IMR-90 (cell line): ENCODE measurements at regions not wholly inside any gene's neighbourhood (a gene's known extent, or its start where the extent isn't known, plus 50 kb on each side); places are given as distances from the start of the nearest gene placed in this dataset.

ENCODE experiments used
- ATAC-seq: fragments of 200-7000 bp; cut with Tn5 transposase; 2 replicates; pipeline ENCODE4 v1.9.1; 2020; ENCODE audit warnings: low read depth, mild to moderate bottlenecking, moderate library complexity
- BruUV-seq: library from RNA; stranded (reverse); fragments of 400-500 nt; replicated peaks from 2 replicates; lab custom pipeline; 2021; lab: Mats Ljungman, UMichigan
- CTCF ChIA-PET: fragments of 300-600 bp; formaldehyde crosslinking; extraction: SDS; loops from one replicate; lab custom pipeline; 2021; ENCODE audit warnings: antibody characterized with exemption; lab: Yijun Ruan, JAX
- POLR2A ChIA-PET: fragments of 300-600 bp; sonication (Branson Sonifier 250); formaldehyde crosslinking; loops from one replicate; lab custom pipeline; 2022; ENCODE audit warnings: antibody characterized with exemption; ENCODE audit not compliant: unreplicated experiment; lab: Charles Lee
- DNase-seq: peaks from one replicate; pipeline ENCODE4 v3.0.0; 2013
- H2AFZ ChIP-seq: replicated peaks from 2 replicates; pipeline ENCODE3; 2013; ENCODE audit warnings: low read length, mild to moderate bottlenecking; ENCODE audit not compliant: poor library complexity
- H2AK5ac ChIP-seq: 2 replicates; pipeline ENCODE4 v1.6.1; 2013; ENCODE audit warnings: low read depth, low read length, inconsistent platforms
- H2AK9ac ChIP-seq: replicated peaks from 2 replicates; pipeline ENCODE3; 2013; ENCODE audit warnings: mild to moderate bottlenecking, low read depth, low read length, moderate library complexity; ENCODE audit not compliant: poor library complexity
- H2BK120ac ChIP-seq: 2 replicates; pipeline ENCODE4 v1.6.1; 2013; ENCODE audit warnings: low read depth, low read length, inconsistent platforms
- H2BK15ac ChIP-seq: 3 replicates; pipeline ENCODE4 v1.6.1; 2013; ENCODE audit warnings: low read depth, low read length, inconsistent platforms
- H2BK20ac ChIP-seq: 2 replicates; pipeline ENCODE4 v1.6.1; 2013; ENCODE audit warnings: low read depth, mild to moderate bottlenecking, inconsistent platforms, low read length, moderate library complexity
- H2BK5ac ChIP-seq: 2 replicates; pipeline ENCODE4 v1.6.1; 2013; ENCODE audit warnings: mild to moderate bottlenecking, low read depth, low read length, inconsistent platforms; ENCODE audit not compliant: poor library complexity, severe bottlenecking
- H3K14ac ChIP-seq: replicated peaks from 2 replicates; pipeline ENCODE4 v1.6.1; 2013; ENCODE audit warnings: low read depth, low read length, inconsistent platforms
- H3K18ac ChIP-seq: 2 replicates; pipeline ENCODE4 v1.6.1; 2013; ENCODE audit warnings: low read depth, low read length, control low read depth
- H3K23ac ChIP-seq: 2 replicates; pipeline ENCODE4 v1.6.1; 2013; ENCODE audit warnings: low read depth, low read length, inconsistent platforms
- H3K27ac ChIP-seq: 2 replicates; pipeline ENCODE4 v1.5.1; 2013; ENCODE audit warnings: mild to moderate bottlenecking, control low read depth, low read length; ENCODE audit not compliant: insufficient read depth
- H3K27me3 ChIP-seq: 2 replicates; pipeline ENCODE4 v1.6.1; 2013; ENCODE audit warnings: low read length; ENCODE audit not compliant: control insufficient read depth, insufficient read depth
- H3K36me3 ChIP-seq: 2 replicates; pipeline ENCODE4 v1.6.1; 2013; ENCODE audit warnings: low read length, mixed read lengths; ENCODE audit not compliant: control insufficient read depth, insufficient read depth
- H3K4ac ChIP-seq: 2 replicates; pipeline ENCODE4 v1.6.1; 2013; ENCODE audit warnings: low read depth, low read length, inconsistent platforms
- H3K4me1 ChIP-seq: 2 replicates; pipeline ENCODE4 v1.6.1; 2013; ENCODE audit warnings: low read length, mixed read lengths; ENCODE audit not compliant: control insufficient read depth, insufficient read depth
- H3K4me2 ChIP-seq: 2 replicates; pipeline ENCODE4 v1.6.1; 2013; ENCODE audit warnings: low read depth, mild to moderate bottlenecking, control low read depth, low read length, moderate library complexity
- H3K4me3 ChIP-seq: 2 replicates; pipeline ENCODE4 v1.5.1; 2013; ENCODE audit warnings: low read depth, mild to moderate bottlenecking, control low read depth, low read length, moderate library complexity; ENCODE audit not compliant: insufficient read depth
- H3K56ac ChIP-seq: 2 replicates; pipeline ENCODE4 v1.6.1; 2013; ENCODE audit warnings: low read length, inconsistent platforms; ENCODE audit not compliant: insufficient read depth; ENCODE audit errors: extremely low read depth
- H3K79me1 ChIP-seq, 2 experiments: 2 replicates each; pipeline ENCODE4 v1.6.1; 2013; ENCODE audit warnings: low read length in 2 of 2, inconsistent platforms in 1 of 2, low read depth in 1 of 2
- H3K9ac ChIP-seq: 2 replicates; pipeline ENCODE4 v1.6.1; 2013; ENCODE audit warnings: low read depth, low read length, control low read depth
- H3K9me1 ChIP-seq: 2 replicates; pipeline ENCODE4 v1.6.1; 2013; ENCODE audit warnings: low read length, inconsistent platforms; ENCODE audit not compliant: insufficient read depth
- H3K9me3 ChIP-seq: 2 replicates; pipeline ENCODE4 v1.6.1; 2013; ENCODE audit warnings: low read length; ENCODE audit not compliant: control insufficient read depth, insufficient read depth
- H4K20me1 ChIP-seq: 2 replicates; pipeline ENCODE4 v1.6.1; 2013; ENCODE audit warnings: low read length, inconsistent platforms; ENCODE audit not compliant: insufficient read depth
- H4K5ac ChIP-seq: 2 replicates; pipeline ENCODE4 v1.6.1; 2013; ENCODE audit warnings: mild to moderate bottlenecking, low read depth, low read length, control low read depth
- H4K8ac ChIP-seq, 2 experiments: 2 replicates each; pipeline ENCODE4 v1.6.1; 2013; ENCODE audit warnings: low read depth in 2 of 2, low read length in 2 of 2, control low read depth in 1 of 2, inconsistent platforms in 1 of 2
- H4K91ac ChIP-seq: 2 replicates; pipeline ENCODE4 v1.6.1; 2013; ENCODE audit warnings: low read depth, low read length, inconsistent platforms; ENCODE audit not compliant: insufficient read depth
- BHLHE40 ChIP-seq: fragments of 150-350 bp; IDR thresholded peaks from 2 replicates; pipeline ENCODE4 v1.6.1; 2016; ENCODE audit warnings: mild to moderate bottlenecking, low read depth, low read length
- CEBPB ChIP-seq: IDR thresholded peaks from 2 replicates; pipeline ENCODE4 v1.6.1; 2012; ENCODE audit warnings: low read depth, low read length, improper control_type of control experiment
- FOS ChIP-seq: fragments of 150-350 bp; IDR thresholded peaks from 2 replicates; pipeline ENCODE4 v1.6.1; 2016; ENCODE audit warnings: low read depth, low read length
- MAFK ChIP-seq: IDR thresholded peaks from 2 replicates; pipeline ENCODE4 v1.6.1; 2012; ENCODE audit warnings: low read depth, low read length, improper control_type of control experiment
- MAZ ChIP-seq: IDR thresholded peaks from 2 replicates; pipeline ENCODE4 v1.6.1; 2012; ENCODE audit warnings: low read depth, mild to moderate bottlenecking, low read length, improper control_type of control experiment, moderate library complexity, borderline replicate concordance
- MXI1 ChIP-seq: IDR thresholded peaks from 2 replicates; pipeline ENCODE4 v1.6.1; 2012; ENCODE audit warnings: low read depth, mild to moderate bottlenecking, low read length, moderate library complexity, borderline replicate concordance
- NFE2L2 ChIP-seq: fragments of 150-350 bp; IDR thresholded peaks from 2 replicates; pipeline ENCODE4 v1.6.1; 2016; ENCODE audit warnings: low read depth, mild to moderate bottlenecking, low read length
- POLR2A ChIP-seq: IDR thresholded peaks from 2 replicates; pipeline ENCODE4 v1.6.1; 2012; ENCODE audit warnings: mild to moderate bottlenecking, low read depth, low read length
- RCOR1 ChIP-seq: IDR thresholded peaks from 2 replicates; pipeline ENCODE4 v1.6.1; 2012; ENCODE audit warnings: mild to moderate bottlenecking, low read length, improper control_type of control experiment; ENCODE audit not compliant: insufficient replicate concordance
- RFX5 ChIP-seq: IDR thresholded peaks from 2 replicates; pipeline ENCODE4 v1.8.0; 2012; ENCODE audit warnings: low read depth, mild to moderate bottlenecking, low read length, moderate library complexity
- SMC3 ChIP-seq: fragments of 150-350 bp; IDR thresholded peaks from 2 replicates; pipeline ENCODE4 v1.6.1; 2016; ENCODE audit warnings: low read depth, mild to moderate bottlenecking, antibody characterized with exemption, low read length, moderate library complexity
- USF2 ChIP-seq: fragments of 150-350 bp; IDR thresholded peaks from 2 replicates; pipeline ENCODE4 v1.6.1; 2017; ENCODE audit warnings: mild to moderate bottlenecking, antibody characterized with exemption, low read length, low read depth
- WGBS, 2 experiments: methylation state at CpG; one replicate each; pipeline versions ENCODE4 v1.1.5 to v1.1.7; 2013; ENCODE audit warnings: missing lambda C conversion rate in 2 of 2; ENCODE audit not compliant: insufficient read length in 1 of 2; ENCODE audit errors: extremely low coverage in 2 of 2; 5-methylcytosine and 5-hydroxymethylcytosine counted together
- dilution Hi-C: fragments of 300-500 bp; cut with HindIII; formaldehyde crosslinking; loops from one replicate; pipeline ENCODE4 v1.14.3; 2018; ENCODE audit warnings: low sequenced_read_pairs; ENCODE audit not compliant: unreplicated experiment
- in situ Hi-C: fragments of 300-500 bp; cut with MboI; formaldehyde crosslinking; loops from 3 replicates; pipeline ENCODE4 v1.14.3; 2019; ENCODE audit warnings: low sequenced_read_pairs, inconsistent platforms, mixed read lengths
- intact Hi-C: fragments of 100-400 bp; cut with micrococcal nuclease; formaldehyde crosslinking; loops from 2 replicates; pipeline ENCODE4 v1.10.0; 2022
- TF ChIP-seq, protein P1 (sequence below): fragments of 150-350 bp; IDR thresholded peaks from 2 replicates; pipeline ENCODE4 v1.6.1; 2016; ENCODE audit warnings: low read depth, mild to moderate bottlenecking, low read length, moderate library complexity, borderline replicate concordance

GRCh38 chr7:25752154-25752553 lies 399.8 kb upstream of the NFE2L3 start:
- H3K27ac ChIP-seq, result no peak overlapping the region
- dilution Hi-C loops (no loop called here), intact Hi-C loops (no loop called here), in situ Hi-C loops (no loop called here)
- no peak overlapping the region for H2BK20ac ChIP-seq
- no peak overlapping the region for H3K4me3 ChIP-seq
- no peaks in the 10 kb centered on the region for H3K9me3 ChIP-seq
- H3K27me3 ChIP-seq, result no peaks in the 10 kb centered on the region
- DNase-seq (no peak), ATAC-seq (no peak)
- no peak overlapping the region for H3K4ac ChIP-seq
- H3K9me1 ChIP-seq, result no peaks in the 10 kb centered on the region
- H3K9ac ChIP-seq, result no peak overlapping the region
- H3K79me1 ChIP-seq, result no peaks in the 10 kb centered on the region
- no peak overlapping the region for H4K5ac ChIP-seq
- 100% methylated on average over 2 of the region's 5 CpGs; no CpG with 5 or more reads in 1 of the 2 experiments for WGBS, 2 experiments
- no peak overlapping the region for H3K4me2 ChIP-seq
- H2BK5ac ChIP-seq, result no peak overlapping the region
- TF ChIP-seq MXI1, result no peak
- TF ChIP-seq MAZ, result no peak
- no peak for TF ChIP-seq BHLHE40
- no peak for TF ChIP-seq SMC3
- no peak for TF ChIP-seq FOS
- TF ChIP-seq, protein P1, sequence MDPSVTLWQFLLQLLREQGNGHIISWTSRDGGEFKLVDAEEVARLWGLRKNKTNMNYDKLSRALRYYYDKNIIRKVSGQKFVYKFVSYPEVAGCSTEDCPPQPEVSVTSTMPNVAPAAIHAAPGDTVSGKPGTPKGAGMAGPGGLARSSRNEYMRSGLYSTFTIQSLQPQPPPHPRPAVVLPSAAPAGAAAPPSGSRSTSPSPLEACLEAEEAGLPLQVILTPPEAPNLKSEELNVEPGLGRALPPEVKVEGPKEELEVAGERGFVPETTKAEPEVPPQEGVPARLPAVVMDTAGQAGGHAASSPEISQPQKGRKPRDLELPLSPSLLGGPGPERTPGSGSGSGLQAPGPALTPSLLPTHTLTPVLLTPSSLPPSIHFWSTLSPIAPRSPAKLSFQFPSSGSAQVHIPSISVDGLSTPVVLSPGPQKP, result no peak
- TF ChIP-seq USF2, result no peak
- no peak for TF ChIP-seq POLR2A
- no peak for TF ChIP-seq CEBPB
- no peak for TF ChIP-seq RFX5
- TF ChIP-seq MAFK, result no peak
- TF ChIP-seq NFE2L2, result no peak
- no peak for TF ChIP-seq RCOR1
- no peak overlapping the region for H3K23ac ChIP-seq
- ChIA-PET CTCF (interaction anchor here (0.5 kb wide), 1 partner anchor 335 kb away, joined by 4 read pairs; no protein-coding TSS in a partner anchor), POLR2A (no interaction called here)
- H4K8ac ChIP-seq, result no peak overlapping the region
- H2AFZ ChIP-seq, result no peak overlapping the region
- H3K56ac ChIP-seq, result no peak overlapping the region
- H3K4me1 ChIP-seq, result peaks cover 2% of the 10 kb centered on the region; the same call in 1 of the 2 replicates
- no peak overlapping the region; the same call in 1 of the 2 replicates for H3K18ac ChIP-seq
- no peaks in the 10 kb centered on the region for H4K20me1 ChIP-seq
- H2AK5ac ChIP-seq, result no peak overlapping the region
- no peaks in the 10 kb centered on the region for H3K36me3 ChIP-seq
- BruUV-seq, result no TSS peak
- no peak overlapping the region for H3K14ac ChIP-seq
- H2BK15ac ChIP-seq, result no peak overlapping the region
- no peak overlapping the region for H4K91ac ChIP-seq
- H2BK120ac ChIP-seq, result no peak overlapping the region
- H2AK9ac ChIP-seq, result no peak overlapping the region
